K562 (cell line): ENCODE measurements at regions not wholly inside any gene's neighbourhood (a gene's known extent, or its start where the extent isn't known, plus 50 kb on each side); places are given as distances from the start of the nearest gene placed in this dataset.

Experiments
- ATF1 ChIP-seq, 2 experiments: fragments of 450-650 bp in 1 of 2; IDR thresholded peaks; 2 replicates each; pipeline ENCODE4 v1.6.1; 2016; ENCODE audit warnings: missing compliant biosample characterization in 1 of 2, missing genetic modification characterization in 1 of 2
- CBFA2T2 ChIP-seq: fragments of 450-650 bp; conservative IDR thresholded peaks from 2 replicates; pipeline ENCODE4 v1.6.1; 2017; ENCODE audit warnings: mild to moderate bottlenecking
- CXXC5 ChIP-seq: fragments of 250-450 bp; sonication (Bioruptor Pico); IDR thresholded peaks from 2 replicates; pipeline ENCODE4 v1.8.0; 2022; ENCODE audit warnings: inconsistent platforms, mild to moderate bottlenecking, moderate library complexity
- HIVEP1 ChIP-seq: fragments of 250-450 bp; sonication (Bioruptor Pico); IDR thresholded peaks from 2 replicates; pipeline ENCODE4 v1.4.0; 2020; ENCODE audit warnings: mild to moderate bottlenecking
- JUND ChIP-seq, 2 experiments: IDR thresholded peaks; 2 replicates in 1 of 2; 3 replicates in 1 of 2; pipeline ENCODE4 v1.6.1; 2011; ENCODE audit warnings: borderline replicate concordance in 2 of 2, low read depth in 2 of 2, low read length in 2 of 2, improper control_type of control experiment in 1 of 2, missing biosample characterization in 1 of 2, missing genetic modification characterization in 1 of 2, missing genetic modification reagents in 1 of 2
- KLF6 ChIP-seq: fragments of 250-450 bp; sonication (Bioruptor Pico); IDR thresholded peaks from 2 replicates; pipeline ENCODE4 v1.4.0; 2020; ENCODE audit warnings: mild to moderate bottlenecking, moderate library complexity, borderline replicate concordance
- MTA3 ChIP-seq: fragments of 450-650 bp; formaldehyde crosslinking; IDR thresholded peaks from 2 replicates; pipeline ENCODE4 v1.6.1; 2017; ENCODE audit warnings: mild to moderate bottlenecking, borderline replicate concordance
- PHB ChIP-seq: fragments of 250-450 bp; sonication (Bioruptor Pico); IDR thresholded peaks from 2 replicates; pipeline ENCODE4 v1.5.0; 2021
- PML ChIP-seq: IDR thresholded peaks from 2 replicates; pipeline ENCODE4 v1.6.1; 2012; ENCODE audit warnings: low read length, inconsistent platforms
- POLR2B ChIP-seq: fragments of 450-650 bp; IDR thresholded peaks from 2 replicates; pipeline ENCODE4 v1.6.1; 2018; ENCODE audit warnings: low read depth; ENCODE audit not compliant: partially characterized antibody
- RAD51 ChIP-seq: fragments of 450-650 bp; IDR thresholded peaks from 2 replicates; pipeline ENCODE4 v1.7.1; 2016; ENCODE audit warnings: low read depth, mild to moderate bottlenecking, borderline replicate concordance
- ZBTB7A ChIP-seq: IDR thresholded peaks from 2 replicates; pipeline ENCODE4 v1.6.1; 2011; ENCODE audit warnings: low read depth, mild to moderate bottlenecking, low read length, moderate library complexity, borderline replicate concordance; ENCODE audit not compliant: control insufficient read depth
- TF ChIP-seq, protein P1 (sequence below), 2 experiments: fragments of 450-650 bp; IDR thresholded peaks; 2 replicates each; pipeline ENCODE4 v1.6.1; 2016
- TF ChIP-seq, protein P2 (sequence below): IDR thresholded peaks from 2 replicates; pipeline ENCODE4 v1.6.1; 2014; ENCODE audit warnings: antibody characterized with exemption
- TF ChIP-seq, protein P3 (sequence below): fragments of 450-650 bp; formaldehyde crosslinking; IDR thresholded peaks from 2 replicates; pipeline ENCODE4 v1.4.0; 2022; ENCODE audit warnings: missing genetic modification characterization
- TF ChIP-seq, protein P4 (sequence below): IDR thresholded peaks from 2 replicates; pipeline ENCODE4 v1.6.1; 2012; ENCODE audit warnings: low read depth, low read length, improper control_type of control experiment, borderline replicate concordance
- TF ChIP-seq, protein P5 (sequence below), 2 experiments: fragments of 450-650 bp; IDR thresholded peaks; 2 replicates each; pipeline ENCODE4 v1.6.1; 2018; ENCODE audit warnings: mild to moderate bottlenecking in 2 of 2, low read depth in 1 of 2; ENCODE audit not compliant: partially characterized antibody in 2 of 2

DNA sequence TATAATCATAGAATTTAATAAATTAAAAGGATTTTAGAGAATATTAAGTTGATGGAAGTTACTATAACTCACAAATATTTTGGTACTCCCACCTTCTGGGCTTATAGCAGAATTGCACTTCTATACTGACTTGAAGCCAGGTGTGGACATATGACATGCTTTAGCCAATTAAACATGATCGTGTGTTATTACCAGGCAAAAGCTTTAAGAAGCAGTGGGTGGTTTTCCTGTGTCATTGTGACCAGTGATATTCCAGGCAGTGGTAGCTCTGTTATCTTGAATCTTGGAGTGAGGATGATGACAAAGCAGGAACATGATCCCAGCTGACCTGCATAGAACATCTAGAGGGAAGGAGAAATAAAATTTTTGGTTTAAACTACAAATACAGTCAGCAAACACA lies 370.9 kb upstream of the ZEB2 start (continued):
- TF ChIP-seq, protein P1, sequence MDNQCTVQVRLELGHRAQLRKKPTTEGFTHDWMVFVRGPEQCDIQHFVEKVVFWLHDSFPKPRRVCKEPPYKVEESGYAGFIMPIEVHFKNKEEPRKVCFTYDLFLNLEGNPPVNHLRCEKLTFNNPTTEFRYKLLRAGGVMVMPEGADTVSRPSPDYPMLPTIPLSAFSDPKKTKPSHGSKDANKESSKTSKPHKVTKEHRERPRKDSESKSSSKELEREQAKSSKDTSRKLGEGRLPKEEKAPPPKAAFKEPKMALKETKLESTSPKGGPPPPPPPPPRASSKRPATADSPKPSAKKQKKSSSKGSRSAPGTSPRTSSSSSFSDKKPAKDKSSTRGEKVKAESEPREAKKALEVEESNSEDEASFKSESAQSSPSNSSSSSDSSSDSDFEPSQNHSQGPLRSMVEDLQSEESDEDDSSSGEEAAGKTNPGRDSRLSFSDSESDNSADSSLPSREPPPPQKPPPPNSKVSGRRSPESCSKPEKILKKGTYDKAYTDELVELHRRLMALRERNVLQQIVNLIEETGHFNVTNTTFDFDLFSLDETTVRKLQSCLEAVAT (IDR thresholded peaks at IDR 0.05), result no peak
- TF ChIP-seq KLF6 (CRISPR knock-in tag), result no peak
- TF ChIP-seq MTA3, result peak; percentile 58; the same call in 1 of the 2 replicates
- TF ChIP-seq PML, result no peak
- peak; percentile 70 for TF ChIP-seq RAD51
- peak; percentile 42; the same call in 1 of the 2 replicates for TF ChIP-seq JUND (IDR thresholded peaks at IDR 0.05; ENCODE audit: borderline replicate concordance, low read depth, low read length)
- peak; percentile 68; the same call in 1 of the 3 replicates for TF ChIP-seq JUND (tag; IDR thresholded peaks at IDR 0.05; ENCODE audit: borderline replicate concordance, low read depth, low read length)
- TF ChIP-seq, protein P2, sequence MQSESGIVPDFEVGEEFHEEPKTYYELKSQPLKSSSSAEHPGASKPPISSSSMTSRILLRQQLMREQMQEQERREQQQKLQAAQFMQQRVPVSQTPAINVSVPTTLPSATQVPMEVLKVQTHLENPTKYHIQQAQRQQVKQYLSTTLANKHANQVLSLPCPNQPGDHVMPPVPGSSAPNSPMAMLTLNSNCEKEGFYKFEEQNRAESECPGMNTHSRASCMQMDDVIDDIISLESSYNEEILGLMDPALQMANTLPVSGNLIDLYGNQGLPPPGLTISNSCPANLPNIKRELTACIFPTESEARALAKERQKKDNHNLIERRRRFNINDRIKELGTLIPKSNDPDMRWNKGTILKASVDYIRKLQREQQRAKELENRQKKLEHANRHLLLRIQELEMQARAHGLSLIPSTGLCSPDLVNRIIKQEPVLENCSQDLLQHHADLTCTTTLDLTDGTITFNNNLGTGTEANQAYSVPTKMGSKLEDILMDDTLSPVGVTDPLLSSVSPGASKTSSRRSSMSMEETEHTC, result no peak
- no peak for TF ChIP-seq HIVEP1
- no peak for TF ChIP-seq CXXC5 (CRISPR knock-in tag)
- no peak for TF ChIP-seq ATF1 (CRISPR knock-in tag; IDR thresholded peaks at IDR 0.05)
- peak; percentile 48 for TF ChIP-seq ATF1 (tag; IDR thresholded peaks at IDR 0.05)
- TF ChIP-seq, protein P3, sequence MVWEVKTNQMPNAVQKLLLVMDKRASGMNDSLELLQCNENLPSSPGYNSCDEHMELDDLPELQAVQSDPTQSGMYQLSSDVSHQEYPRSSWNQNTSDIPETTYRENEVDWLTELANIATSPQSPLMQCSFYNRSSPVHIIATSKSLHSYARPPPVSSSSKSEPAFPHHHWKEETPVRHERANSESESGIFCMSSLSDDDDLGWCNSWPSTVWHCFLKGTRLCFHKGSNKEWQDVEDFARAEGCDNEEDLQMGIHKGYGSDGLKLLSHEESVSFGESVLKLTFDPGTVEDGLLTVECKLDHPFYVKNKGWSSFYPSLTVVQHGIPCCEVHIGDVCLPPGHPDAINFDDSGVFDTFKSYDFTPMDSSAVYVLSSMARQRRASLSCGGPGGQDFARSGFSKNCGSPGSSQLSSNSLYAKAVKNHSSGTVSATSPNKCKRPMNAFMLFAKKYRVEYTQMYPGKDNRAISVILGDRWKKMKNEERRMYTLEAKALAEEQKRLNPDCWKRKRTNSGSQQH, result no peak
- TF ChIP-seq CBFA2T2, result no peak
- no peak for TF ChIP-seq POLR2B
- TF ChIP-seq, protein P4, sequence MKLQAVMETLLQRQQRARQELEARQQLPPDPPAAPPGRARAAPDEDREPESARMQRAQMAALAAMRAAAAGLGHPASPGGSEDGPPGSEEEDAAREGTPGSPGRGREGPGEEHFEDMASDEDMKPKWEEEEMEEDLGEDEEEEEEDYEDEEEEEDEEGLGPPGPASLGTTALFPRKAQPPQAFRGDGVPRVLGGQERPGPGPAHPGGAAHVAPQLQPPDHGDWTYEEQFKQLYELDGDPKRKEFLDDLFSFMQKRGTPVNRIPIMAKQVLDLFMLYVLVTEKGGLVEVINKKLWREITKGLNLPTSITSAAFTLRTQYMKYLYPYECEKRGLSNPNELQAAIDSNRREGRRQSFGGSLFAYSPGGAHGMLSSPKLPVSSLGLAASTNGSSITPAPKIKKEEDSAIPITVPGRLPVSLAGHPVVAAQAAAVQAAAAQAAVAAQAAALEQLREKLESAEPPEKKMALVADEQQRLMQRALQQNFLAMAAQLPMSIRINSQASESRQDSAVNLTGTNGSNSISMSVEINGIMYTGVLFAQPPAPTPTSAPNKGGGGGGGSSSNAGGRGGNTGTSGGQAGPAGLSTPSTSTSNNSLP, result 0 out of 2 replicates have a peak, but pooled peaks have one; percentile 60
- TF ChIP-seq, protein P5, sequence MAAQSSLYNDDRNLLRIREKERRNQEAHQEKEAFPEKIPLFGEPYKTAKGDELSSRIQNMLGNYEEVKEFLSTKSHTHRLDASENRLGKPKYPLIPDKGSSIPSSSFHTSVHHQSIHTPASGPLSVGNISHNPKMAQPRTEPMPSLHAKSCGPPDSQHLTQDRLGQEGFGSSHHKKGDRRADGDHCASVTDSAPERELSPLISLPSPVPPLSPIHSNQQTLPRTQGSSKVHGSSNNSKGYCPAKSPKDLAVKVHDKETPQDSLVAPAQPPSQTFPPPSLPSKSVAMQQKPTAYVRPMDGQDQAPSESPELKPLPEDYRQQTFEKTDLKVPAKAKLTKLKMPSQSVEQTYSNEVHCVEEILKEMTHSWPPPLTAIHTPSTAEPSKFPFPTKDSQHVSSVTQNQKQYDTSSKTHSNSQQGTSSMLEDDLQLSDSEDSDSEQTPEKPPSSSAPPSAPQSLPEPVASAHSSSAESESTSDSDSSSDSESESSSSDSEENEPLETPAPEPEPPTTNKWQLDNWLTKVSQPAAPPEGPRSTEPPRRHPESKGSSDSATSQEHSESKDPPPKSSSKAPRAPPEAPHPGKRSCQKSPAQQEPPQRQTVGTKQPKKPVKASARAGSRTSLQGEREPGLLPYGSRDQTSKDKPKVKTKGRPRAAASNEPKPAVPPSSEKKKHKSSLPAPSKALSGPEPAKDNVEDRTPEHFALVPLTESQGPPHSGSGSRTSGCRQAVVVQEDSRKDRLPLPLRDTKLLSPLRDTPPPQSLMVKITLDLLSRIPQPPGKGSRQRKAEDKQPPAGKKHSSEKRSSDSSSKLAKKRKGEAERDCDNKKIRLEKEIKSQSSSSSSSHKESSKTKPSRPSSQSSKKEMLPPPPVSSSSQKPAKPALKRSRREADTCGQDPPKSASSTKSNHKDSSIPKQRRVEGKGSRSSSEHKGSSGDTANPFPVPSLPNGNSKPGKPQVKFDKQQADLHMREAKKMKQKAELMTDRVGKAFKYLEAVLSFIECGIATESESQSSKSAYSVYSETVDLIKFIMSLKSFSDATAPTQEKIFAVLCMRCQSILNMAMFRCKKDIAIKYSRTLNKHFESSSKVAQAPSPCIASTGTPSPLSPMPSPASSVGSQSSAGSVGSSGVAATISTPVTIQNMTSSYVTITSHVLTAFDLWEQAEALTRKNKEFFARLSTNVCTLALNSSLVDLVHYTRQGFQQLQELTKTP (IDR thresholded peaks at IDR 0.05; ENCODE audit: low read depth in 1 of 2, partially characterized antibody in 2 of 2), result peak in 1 of 2 experiments; percentile 28
- TF ChIP-seq PHB (CRISPR knock-in tag), result no peak
- TF ChIP-seq ZBTB7A, result no peak
